ENCODE measurements at regions not wholly inside any gene's neighbourhood (a gene's known extent, or its start where the extent isn't known, plus 50 kb on each side); places are given as distances from the start of the nearest gene placed in this dataset.
"Not testable (repeated sequence)": the region's sequence is repeated elsewhere in the genome, so short reads cannot be mapped to it uniquely, and the experiment has no call there.

DNA sequence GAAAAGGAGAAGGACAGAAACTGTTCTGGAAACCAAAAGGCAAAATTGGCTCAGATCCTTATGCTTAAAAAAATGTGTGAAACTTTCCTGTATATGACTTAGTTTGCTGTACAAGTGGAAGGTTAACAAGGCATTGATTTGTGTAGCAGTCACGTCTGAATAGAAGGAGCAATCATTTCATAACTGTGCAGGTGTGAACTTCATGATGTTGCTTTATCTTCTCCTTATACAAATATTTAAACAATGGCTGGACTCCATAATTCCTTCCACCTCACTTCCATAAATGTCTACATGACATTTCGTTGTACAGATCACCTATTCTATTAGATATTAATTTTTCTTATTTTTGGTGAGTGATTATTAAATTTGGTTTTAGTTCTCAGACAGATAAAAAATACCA is 382.7 kb upstream of the NPAP1 start:
- Histone ChIP-seq H3K4me3 (ENCODE audit: low read length in 2 of 2) (no peak overlapping the region), H3K27me3 (ENCODE audit: control insufficient read depth in 2 of 2, insufficient read depth in 1 of 2, low read length in 1 of 2) (no peaks in the 10 kb centered on the region), H3K4me1 (ENCODE audit: control insufficient read depth in 2 of 2, insufficient read depth in 2 of 2, low read length in 2 of 2) (no peaks in the 10 kb centered on the region), H3K36me3 (ENCODE audit: control insufficient read depth in 2 of 2, insufficient read depth in 2 of 2, low read length in 1 of 2) (no peaks in the 10 kb centered on the region), H3K27ac (ENCODE audit: low read depth in 1 of 2, low read length in 1 of 2) (no peak overlapping the region), H3K9me3 (ENCODE audit: control insufficient read depth in 2 of 2, insufficient read depth in 1 of 2, low read length in 1 of 2) (no peaks in the 10 kb centered on the region)
- WGBS = 72% methylated on average over 2 of the region's 2 CpGs
- DNase-seq (ENCODE audit: low read depth in 6 of 9, low spot score in 9 of 9) = no peak

DNA sequence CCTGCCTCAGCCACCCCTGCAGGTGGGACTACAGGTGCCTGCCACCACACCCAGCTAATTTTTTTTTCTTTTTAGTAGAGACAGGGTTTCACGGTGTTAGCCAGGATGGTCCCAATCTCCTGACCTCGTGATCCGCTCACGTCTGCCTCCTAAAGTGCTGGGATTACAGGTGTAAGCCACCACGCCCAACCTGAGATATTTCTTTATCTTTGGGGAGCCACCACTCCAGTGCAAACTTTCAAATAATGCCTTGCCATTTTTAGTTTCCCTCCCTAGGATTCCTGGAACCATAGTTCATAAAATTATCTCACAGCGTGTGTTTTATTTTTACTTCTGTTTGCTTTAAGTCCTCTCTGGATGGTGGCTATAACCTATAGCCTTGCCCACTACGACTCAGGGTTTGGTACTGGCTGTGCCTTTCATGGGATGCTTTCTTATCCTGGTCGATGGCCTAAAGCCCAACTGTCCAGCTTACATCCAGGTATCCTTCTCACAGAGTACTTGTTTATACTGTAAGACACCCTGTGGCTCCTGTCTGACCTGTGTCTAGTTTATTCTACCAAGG is 374.7 kb upstream of the NPAP1 start:
- H3K9me3 ChIP-seq (ENCODE audit: control insufficient read depth in 2 of 2, insufficient read depth in 1 of 2, low read length in 1 of 2); H3K4me1 ChIP-seq (ENCODE audit: control insufficient read depth in 2 of 2, insufficient read depth in 2 of 2, low read length in 2 of 2); H3K27me3 ChIP-seq (ENCODE audit: control insufficient read depth in 2 of 2, insufficient read depth in 1 of 2, low read length in 1 of 2); H3K27ac ChIP-seq (ENCODE audit: low read depth in 1 of 2, low read length in 1 of 2); DNase-seq (ENCODE audit: low read depth in 6 of 9, low spot score in 9 of 9); H3K4me3 ChIP-seq (ENCODE audit: low read length in 2 of 2); H3K36me3 ChIP-seq (ENCODE audit: control insufficient read depth in 2 of 2, insufficient read depth in 2 of 2, low read length in 1 of 2): not testable (repeated sequence)
- WGBS = 73% methylated on average over 8 of the region's 8 CpGs

DNA sequence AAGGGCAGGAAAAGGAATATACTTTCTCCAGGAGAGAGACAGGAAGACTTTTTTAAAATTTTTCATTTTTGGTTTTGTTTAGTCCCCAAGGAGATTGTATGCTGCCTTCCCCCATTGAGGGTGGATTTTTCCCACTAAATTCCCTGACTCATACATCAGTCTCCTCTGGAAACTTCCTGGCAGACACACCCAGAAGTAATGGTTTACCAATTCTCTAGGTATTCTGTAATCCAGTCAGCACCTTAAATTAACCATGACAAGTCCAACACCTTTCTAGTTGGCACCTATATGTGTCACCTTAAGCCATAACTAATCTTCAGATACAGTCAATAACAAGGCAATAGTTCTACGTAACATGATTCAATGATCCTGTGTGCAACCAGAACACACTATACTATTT is 373.6 kb upstream of the NPAP1 start:
- WGBS = 99% methylated on average over 1 of the region's 1 CpG
- not testable (repeated sequence) for DNase-seq (ENCODE audit: low read depth in 6 of 9, low spot score in 9 of 9); H3K9me3 ChIP-seq (ENCODE audit: control insufficient read depth in 2 of 2, insufficient read depth in 1 of 2, low read length in 1 of 2); H3K27me3 ChIP-seq (ENCODE audit: control insufficient read depth in 2 of 2, insufficient read depth in 1 of 2, low read length in 1 of 2); H3K36me3 ChIP-seq (ENCODE audit: control insufficient read depth in 2 of 2, insufficient read depth in 2 of 2, low read length in 1 of 2); H3K4me3 ChIP-seq (ENCODE audit: low read length in 2 of 2); H3K4me1 ChIP-seq (ENCODE audit: control insufficient read depth in 2 of 2, insufficient read depth in 2 of 2, low read length in 2 of 2); H3K27ac ChIP-seq (ENCODE audit: low read depth in 1 of 2, low read length in 1 of 2)

DNA sequence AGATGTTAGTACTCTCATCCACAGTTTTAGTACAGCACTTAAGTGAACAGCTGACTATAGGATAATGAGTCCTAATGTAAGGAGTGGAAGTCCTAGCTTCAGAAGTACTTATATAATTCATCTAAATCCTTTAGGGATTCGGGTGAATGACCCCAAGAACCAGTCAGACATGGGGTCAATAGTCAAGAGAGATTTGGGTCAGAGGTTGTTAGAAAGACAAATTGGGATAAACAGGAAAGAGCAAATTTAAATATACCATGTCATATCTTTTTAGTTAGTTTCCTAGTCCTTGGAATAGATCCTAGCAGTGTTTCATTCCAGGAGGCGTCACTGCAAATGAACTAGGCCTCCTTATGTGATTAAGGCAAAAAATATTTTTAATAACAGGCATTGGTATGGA is 370.8 kb upstream of the NPAP1 start:
- not testable (repeated sequence) for H3K4me1 ChIP-seq (ENCODE audit: control insufficient read depth in 2 of 2, insufficient read depth in 2 of 2, low read length in 2 of 2); DNase-seq (ENCODE audit: low read depth in 6 of 9, low spot score in 9 of 9); H3K27ac ChIP-seq (ENCODE audit: low read depth in 1 of 2, low read length in 1 of 2); H3K36me3 ChIP-seq (ENCODE audit: control insufficient read depth in 2 of 2, insufficient read depth in 2 of 2, low read length in 1 of 2); H3K4me3 ChIP-seq (ENCODE audit: low read length in 2 of 2); H3K9me3 ChIP-seq (ENCODE audit: control insufficient read depth in 2 of 2, insufficient read depth in 1 of 2, low read length in 1 of 2); H3K27me3 ChIP-seq (ENCODE audit: control insufficient read depth in 2 of 2, insufficient read depth in 1 of 2, low read length in 1 of 2)
- WGBS = 50% methylated on average over 2 of the region's 2 CpGs

DNA sequence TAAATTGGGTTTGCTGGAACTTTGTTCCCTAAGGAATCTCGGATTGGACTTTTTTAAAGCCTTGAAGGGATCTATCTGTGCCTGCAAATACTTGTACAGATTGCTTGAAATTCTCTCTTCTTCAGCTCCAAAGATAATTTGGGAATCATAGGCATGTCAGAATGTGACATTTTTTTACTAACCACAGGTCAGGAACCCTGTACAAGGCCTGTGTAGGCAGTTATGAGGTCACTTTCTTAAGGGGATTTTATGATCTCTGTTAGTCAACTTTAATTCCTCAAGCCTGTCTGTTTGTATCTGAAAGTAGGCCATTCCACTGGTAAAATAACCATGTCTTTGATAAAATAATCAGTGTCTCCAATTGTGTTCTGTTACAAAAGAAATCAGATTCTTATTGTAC is 369.9 kb upstream of the NPAP1 start:
- not testable (repeated sequence) for H3K4me1 ChIP-seq (ENCODE audit: control insufficient read depth in 2 of 2, insufficient read depth in 2 of 2, low read length in 2 of 2); H3K36me3 ChIP-seq (ENCODE audit: control insufficient read depth in 2 of 2, insufficient read depth in 2 of 2, low read length in 1 of 2); H3K27me3 ChIP-seq (ENCODE audit: control insufficient read depth in 2 of 2, insufficient read depth in 1 of 2, low read length in 1 of 2); H3K4me3 ChIP-seq (ENCODE audit: low read length in 2 of 2); H3K9me3 ChIP-seq (ENCODE audit: control insufficient read depth in 2 of 2, insufficient read depth in 1 of 2, low read length in 1 of 2); DNase-seq (ENCODE audit: low read depth in 6 of 9, low spot score in 9 of 9); H3K27ac ChIP-seq (ENCODE audit: low read depth in 1 of 2, low read length in 1 of 2)
- 64% methylated on average over 1 of the region's 1 CpG for WGBS

DNA sequence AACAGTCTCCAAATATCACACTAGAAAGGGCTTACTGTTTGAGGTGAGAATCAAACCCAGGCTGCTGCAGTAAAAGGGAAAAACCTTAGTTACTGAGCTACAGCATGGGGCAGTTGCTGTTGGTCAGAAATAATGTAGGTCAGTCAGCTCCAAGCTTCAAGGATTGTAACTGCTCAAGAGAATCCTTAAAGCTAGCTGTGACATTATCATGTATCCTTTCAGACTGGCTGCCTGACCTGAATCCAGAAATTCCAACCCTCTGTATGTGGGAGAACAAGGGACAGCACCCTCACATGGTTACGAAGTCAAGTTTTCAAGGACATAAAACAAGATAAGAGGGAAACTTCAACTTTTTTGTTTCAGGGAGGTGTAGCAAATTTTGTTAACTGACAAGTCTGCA is 365.9 kb upstream of the NPAP1 start:
- H3K36me3 ChIP-seq (ENCODE audit: control insufficient read depth in 2 of 2, insufficient read depth in 2 of 2, low read length in 1 of 2); H3K27me3 ChIP-seq (ENCODE audit: control insufficient read depth in 2 of 2, insufficient read depth in 1 of 2, low read length in 1 of 2); DNase-seq (ENCODE audit: low read depth in 6 of 9, low spot score in 9 of 9); H3K4me3 ChIP-seq (ENCODE audit: low read length in 2 of 2); H3K9me3 ChIP-seq (ENCODE audit: control insufficient read depth in 2 of 2, insufficient read depth in 1 of 2, low read length in 1 of 2); H3K27ac ChIP-seq (ENCODE audit: low read depth in 1 of 2, low read length in 1 of 2); H3K4me1 ChIP-seq (ENCODE audit: control insufficient read depth in 2 of 2, insufficient read depth in 2 of 2, low read length in 2 of 2): not testable (repeated sequence)
- 93% methylated on average over 1 of the region's 1 CpG for WGBS

DNA sequence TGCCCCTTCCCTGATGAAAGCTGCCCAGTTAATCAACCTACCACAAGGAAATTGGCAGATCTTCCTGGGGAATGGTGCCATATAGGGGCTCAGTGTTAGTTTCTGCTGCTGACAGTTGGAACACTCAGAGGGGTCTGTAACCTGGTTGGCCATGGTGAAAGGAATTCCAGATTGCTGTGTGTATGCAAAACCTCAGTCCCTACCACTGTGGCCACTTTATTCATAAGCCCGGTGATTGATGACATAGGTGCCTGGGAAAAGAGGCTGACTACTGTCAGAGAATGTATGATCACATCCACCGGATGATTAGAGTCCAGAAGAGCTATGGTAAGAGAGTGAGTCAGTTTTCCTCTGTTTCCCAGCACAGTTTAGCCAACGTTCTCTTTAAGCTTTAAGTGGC is 363.9 kb upstream of the NPAP1 start:
- H3K27me3 ChIP-seq (ENCODE audit: control insufficient read depth in 2 of 2, insufficient read depth in 1 of 2, low read length in 1 of 2); H3K4me1 ChIP-seq (ENCODE audit: control insufficient read depth in 2 of 2, insufficient read depth in 2 of 2, low read length in 2 of 2); DNase-seq (ENCODE audit: low read depth in 6 of 9, low spot score in 9 of 9); H3K36me3 ChIP-seq (ENCODE audit: control insufficient read depth in 2 of 2, insufficient read depth in 2 of 2, low read length in 1 of 2); H3K27ac ChIP-seq (ENCODE audit: low read depth in 1 of 2, low read length in 1 of 2); H3K4me3 ChIP-seq (ENCODE audit: low read length in 2 of 2); H3K9me3 ChIP-seq (ENCODE audit: control insufficient read depth in 2 of 2, insufficient read depth in 1 of 2, low read length in 1 of 2): not testable (repeated sequence)
- 82% methylated on average over 3 of the region's 3 CpGs for WGBS

DNA sequence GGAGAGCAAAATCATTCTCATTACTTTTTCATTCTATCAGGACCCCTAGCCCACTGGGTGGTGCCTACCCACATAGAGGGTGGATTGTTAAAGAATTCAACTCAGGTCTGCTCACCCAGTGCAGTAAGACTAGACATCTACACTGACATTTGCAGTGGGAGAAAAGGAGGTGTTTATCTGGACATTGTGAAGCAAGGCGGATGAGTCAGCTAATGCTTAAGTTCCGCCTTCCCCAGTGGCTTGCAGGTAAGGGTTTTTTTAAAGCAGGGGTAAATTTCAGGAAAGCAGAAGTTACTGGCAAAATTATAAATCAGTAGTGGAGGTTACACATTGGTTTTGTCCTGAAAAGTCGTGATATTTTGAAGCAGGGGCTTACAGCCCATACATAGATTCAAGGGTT is 359.2 kb upstream of the NPAP1 start:
- H3K36me3 ChIP-seq (ENCODE audit: control insufficient read depth in 2 of 2, insufficient read depth in 2 of 2, low read length in 1 of 2); H3K27ac ChIP-seq (ENCODE audit: low read depth in 1 of 2, low read length in 1 of 2); H3K9me3 ChIP-seq (ENCODE audit: control insufficient read depth in 2 of 2, insufficient read depth in 1 of 2, low read length in 1 of 2); DNase-seq (ENCODE audit: low read depth in 6 of 9, low spot score in 9 of 9); H3K27me3 ChIP-seq (ENCODE audit: control insufficient read depth in 2 of 2, insufficient read depth in 1 of 2, low read length in 1 of 2); H3K4me3 ChIP-seq (ENCODE audit: low read length in 2 of 2); H3K4me1 ChIP-seq (ENCODE audit: control insufficient read depth in 2 of 2, insufficient read depth in 2 of 2, low read length in 2 of 2): not testable (repeated sequence)
- 71% methylated on average over 3 of the region's 3 CpGs for WGBS

DNA sequence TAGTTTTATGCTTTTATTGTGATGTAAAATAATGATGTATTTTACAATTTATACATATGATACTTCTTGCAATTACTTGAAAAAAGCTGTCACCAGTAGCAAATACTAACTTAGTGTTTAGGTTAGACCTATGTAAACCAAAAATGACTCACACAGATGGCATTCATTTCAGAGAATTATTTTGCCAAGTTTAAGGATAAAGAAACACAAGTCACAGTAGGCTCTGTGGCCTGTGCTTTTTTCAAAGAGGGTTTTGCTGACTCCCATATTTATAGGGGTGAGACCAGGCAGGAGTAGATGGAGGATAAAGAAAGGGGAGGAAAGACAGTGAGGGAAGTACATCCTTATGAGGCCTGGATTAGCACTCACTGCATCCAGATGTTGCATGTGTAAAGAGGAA is 356.6 kb upstream of the NPAP1 start:
- DNase-seq (ENCODE audit: low read depth in 6 of 9, low spot score in 9 of 9) = no peak
- H3K4me3 ChIP-seq (ENCODE audit: low read length in 2 of 2) = no peak overlapping the region
- H3K27ac ChIP-seq (ENCODE audit: low read depth in 1 of 2, low read length in 1 of 2) = no peak overlapping the region
- H3K27me3 ChIP-seq (ENCODE audit: control insufficient read depth in 2 of 2, insufficient read depth in 1 of 2, low read length in 1 of 2) = no peaks in the 10 kb centered on the region
- H3K9me3 ChIP-seq (ENCODE audit: control insufficient read depth in 2 of 2, insufficient read depth in 1 of 2, low read length in 1 of 2) = no peaks in the 10 kb centered on the region
- H3K36me3 ChIP-seq (ENCODE audit: control insufficient read depth in 2 of 2, insufficient read depth in 2 of 2, low read length in 1 of 2) = no peaks in the 10 kb centered on the region
- H3K4me1 ChIP-seq (ENCODE audit: control insufficient read depth in 2 of 2, insufficient read depth in 2 of 2, low read length in 2 of 2) = no peaks in the 10 kb centered on the region

DNA sequence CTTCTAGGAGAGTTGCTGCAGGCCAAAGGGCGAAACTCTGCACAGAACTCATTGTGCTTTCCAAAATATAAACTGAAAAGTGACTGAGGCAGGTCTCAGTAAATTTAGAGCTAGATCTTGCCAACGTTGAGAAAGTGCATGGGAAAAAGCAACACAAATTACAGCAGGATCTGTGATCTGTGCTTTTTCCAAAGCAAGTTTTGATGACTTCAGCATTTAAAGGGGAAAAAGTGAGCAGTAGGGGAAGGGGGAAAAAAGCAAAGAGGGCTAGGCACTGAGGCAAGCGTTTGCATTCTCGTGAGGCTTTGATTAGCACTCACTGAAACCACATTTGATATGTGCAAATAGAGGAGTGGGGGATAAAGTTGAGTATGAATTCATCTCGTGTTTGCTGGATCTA is 351.5 kb upstream of the NPAP1 start:
- H3K4me1 ChIP-seq (ENCODE audit: control insufficient read depth in 2 of 2, insufficient read depth in 2 of 2, low read length in 2 of 2); H3K27me3 ChIP-seq (ENCODE audit: control insufficient read depth in 2 of 2, insufficient read depth in 1 of 2, low read length in 1 of 2); H3K9me3 ChIP-seq (ENCODE audit: control insufficient read depth in 2 of 2, insufficient read depth in 1 of 2, low read length in 1 of 2); H3K4me3 ChIP-seq (ENCODE audit: low read length in 2 of 2); DNase-seq (ENCODE audit: low read depth in 6 of 9, low spot score in 9 of 9); H3K36me3 ChIP-seq (ENCODE audit: control insufficient read depth in 2 of 2, insufficient read depth in 2 of 2, low read length in 1 of 2); H3K27ac ChIP-seq (ENCODE audit: low read depth in 1 of 2, low read length in 1 of 2): not testable (repeated sequence)
- WGBS = 52% methylated on average over 5 of the region's 5 CpGs
